ENCODE measurements at regions not wholly inside any gene's neighbourhood (a gene's known extent, or its start where the extent isn't known, plus 50 kb on each side); places are given as distances from the start of the nearest gene placed in this dataset.

DNA sequence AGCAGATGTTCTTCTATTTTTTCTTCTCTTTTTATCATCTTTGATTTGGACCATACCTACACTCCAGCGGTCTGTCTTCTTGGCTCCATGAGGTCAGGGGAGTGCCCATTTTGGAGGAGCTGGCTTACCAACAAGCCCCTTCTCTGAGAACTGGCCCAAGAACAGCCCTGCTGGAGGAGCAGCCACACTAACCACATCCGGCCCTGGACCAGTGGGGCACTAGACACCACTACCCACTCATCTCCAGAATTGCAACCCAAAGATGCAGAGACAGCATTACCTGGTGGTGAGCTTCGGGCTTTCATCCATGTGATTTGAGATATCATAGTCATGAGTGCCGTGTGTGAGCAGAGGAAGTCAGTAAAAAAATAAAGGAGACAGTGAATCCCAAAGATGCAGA lies 599.4 kb upstream of the CDH4 start:
- DNase-seq: no peak

- DNase-seq: no peak
Measured at GRCh38 chr20:60653111-60653845, 598.8 kb upstream of the CDH4 start.

DNA sequence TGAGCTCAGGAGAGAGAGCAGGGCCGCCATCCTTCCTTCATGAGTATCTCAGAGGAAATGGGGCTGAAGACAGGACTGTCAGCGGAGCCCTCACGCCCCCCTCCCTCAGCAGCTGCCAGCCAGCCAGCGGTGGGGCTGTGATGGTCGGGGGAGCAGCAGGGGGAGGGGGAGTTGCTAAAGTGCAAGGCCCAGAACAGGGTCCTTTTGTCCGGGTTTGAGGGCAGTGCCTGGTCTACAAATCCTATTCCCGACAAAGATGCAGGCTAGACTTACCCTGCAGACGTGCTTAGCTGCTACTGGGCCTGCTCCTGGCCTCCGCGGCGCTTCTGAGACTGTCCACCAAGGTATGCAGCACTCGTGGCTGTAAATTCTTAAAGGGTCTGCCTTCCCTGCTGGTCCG lies 593.4 kb upstream of the CDH4 start:
- no peak for DNase-seq

DNA sequence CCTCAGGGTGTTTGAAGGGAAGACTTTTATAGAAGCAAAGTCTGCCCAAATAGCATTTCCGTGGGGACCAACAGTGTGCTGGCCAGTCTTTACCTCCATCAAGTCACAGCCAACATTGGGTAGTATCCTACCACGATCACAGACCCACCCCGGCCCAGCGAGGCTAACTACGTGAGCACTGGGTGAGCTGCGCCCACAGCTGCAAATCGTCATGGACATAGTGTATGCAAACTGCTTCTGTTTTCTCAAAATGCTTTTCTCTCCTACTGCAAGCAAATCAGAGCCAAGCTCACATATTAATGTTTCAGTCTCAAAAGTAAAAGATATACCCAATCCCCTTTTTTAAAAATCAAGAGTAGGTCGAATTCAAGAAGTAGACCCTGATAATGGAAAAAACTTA lies 592.8 kb upstream of the CDH4 start:
- DNase-seq: no peak

DNA sequence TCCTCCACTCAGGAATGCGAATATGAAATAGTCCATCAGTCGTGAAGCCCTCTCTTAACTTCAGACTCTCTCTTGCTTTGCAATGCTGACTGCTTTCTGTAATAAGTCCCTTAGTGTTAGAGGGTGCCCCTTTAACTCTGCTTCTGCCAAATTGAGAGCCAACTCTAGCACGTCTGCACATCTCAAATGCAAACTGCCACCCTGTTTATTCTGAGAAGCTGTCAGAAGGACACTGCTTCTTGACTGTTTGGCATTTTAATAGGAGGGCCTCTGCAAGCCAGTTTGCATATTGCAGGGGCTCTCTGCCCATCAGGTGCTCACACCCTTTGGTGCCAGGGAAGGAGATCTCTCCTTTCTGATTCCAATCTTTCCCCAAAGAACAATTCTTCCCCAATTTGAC lies 589.8 kb upstream of the CDH4 start:
- DNase-seq: no peak

- DNase-seq: no peak
Measured at GRCh38 chr20:60664106-60664505, 588.0 kb upstream of the CDH4 start.

DNA sequence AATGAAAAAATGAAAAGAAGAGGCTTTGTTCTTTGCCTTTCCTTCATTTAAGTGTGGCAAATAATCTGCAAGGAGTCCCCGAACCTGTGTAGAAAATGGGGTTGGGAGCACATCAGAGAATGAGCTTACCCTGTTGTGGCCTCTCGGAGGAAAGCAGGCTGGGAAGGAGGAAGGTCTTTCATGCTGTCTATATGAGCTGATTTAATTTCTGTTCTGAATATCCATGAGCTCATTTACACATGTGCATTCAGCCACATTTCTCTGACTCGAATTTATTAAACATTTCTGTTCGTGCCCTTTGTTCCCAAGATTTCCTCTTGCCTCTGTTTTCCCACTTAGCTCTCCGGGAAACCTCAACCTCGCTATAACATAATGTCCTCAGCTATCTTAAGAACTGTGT lies 584.4 kb upstream of the CDH4 start:
- no peak for DNase-seq

- DNase-seq: no peak
Measured at GRCh38 chr20:60669211-60669610, 582.9 kb upstream of the CDH4 start.

GRCh38 chr20:60676011-60676410 lies 576.0 kb upstream of the CDH4 start:
- no peak for DNase-seq

DNA sequence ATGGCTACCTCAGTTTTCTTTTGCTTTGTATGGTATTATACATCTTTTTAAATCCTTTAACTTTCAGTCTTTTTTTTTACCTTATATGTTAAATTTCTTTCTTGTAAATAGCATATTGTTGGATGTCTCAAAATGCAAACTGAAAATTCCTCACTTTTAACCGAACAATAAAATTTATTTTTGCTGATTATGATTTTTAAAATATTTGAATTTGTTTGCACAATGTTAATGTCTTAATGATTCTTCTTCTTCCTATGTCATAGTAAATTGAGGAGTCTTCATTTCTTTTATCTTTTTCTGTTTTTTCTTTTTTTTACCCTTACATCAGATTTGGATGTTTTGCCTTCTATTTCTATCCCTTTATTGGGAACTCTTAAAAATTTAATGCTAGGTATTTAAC lies 574.2 kb upstream of the CDH4 start:
- no peak for DNase-seq

GRCh38 chr20:60680554-60680953 lies 571.5 kb upstream of the CDH4 start:
- DNase-seq: no peak

DNA sequence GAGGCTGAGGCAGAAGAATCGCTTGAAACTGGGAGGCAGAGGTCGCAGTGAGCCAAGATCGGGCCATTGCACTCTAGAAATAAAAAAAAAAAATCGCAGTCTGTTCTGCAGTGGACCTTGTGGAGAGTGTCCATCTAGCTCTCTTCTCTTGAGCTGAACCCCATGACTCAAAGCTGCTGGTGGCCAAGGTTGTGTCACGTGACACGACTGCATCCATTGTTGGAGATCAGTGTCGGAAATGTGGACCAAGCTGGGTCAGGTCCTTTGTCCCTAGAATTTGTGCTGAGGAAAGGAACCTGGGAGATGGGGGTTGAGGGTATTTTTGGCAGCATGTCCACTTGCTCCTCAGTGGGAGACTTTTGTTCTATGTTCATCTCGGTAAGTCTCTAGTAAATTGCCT lies 564.8 kb upstream of the CDH4 start:
- DNase-seq: no peak

DNA sequence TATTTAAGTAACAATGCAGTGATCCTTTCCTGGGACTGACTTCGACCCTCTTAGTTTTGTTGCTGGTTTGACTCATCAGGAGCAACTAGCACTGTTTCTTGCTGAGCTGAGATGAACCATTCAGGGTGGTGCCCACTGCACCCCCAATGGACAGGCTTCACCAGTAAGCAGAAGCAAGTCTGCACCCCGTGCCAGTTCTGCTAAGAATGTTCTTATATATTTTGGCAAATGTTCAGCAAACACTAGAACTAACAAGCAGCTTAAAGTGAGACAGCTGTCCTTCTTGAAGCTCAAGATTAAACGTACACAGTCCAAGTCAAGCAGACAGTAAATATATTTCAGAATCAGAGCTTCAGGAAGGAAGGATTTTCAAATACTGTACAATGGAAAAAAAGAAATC lies 561.3 kb upstream of the CDH4 start:
- no peak for DNase-seq

GRCh38 chr20:60691966-60692615 lies 560.0 kb upstream of the CDH4 start:
- no peak for DNase-seq

DNA sequence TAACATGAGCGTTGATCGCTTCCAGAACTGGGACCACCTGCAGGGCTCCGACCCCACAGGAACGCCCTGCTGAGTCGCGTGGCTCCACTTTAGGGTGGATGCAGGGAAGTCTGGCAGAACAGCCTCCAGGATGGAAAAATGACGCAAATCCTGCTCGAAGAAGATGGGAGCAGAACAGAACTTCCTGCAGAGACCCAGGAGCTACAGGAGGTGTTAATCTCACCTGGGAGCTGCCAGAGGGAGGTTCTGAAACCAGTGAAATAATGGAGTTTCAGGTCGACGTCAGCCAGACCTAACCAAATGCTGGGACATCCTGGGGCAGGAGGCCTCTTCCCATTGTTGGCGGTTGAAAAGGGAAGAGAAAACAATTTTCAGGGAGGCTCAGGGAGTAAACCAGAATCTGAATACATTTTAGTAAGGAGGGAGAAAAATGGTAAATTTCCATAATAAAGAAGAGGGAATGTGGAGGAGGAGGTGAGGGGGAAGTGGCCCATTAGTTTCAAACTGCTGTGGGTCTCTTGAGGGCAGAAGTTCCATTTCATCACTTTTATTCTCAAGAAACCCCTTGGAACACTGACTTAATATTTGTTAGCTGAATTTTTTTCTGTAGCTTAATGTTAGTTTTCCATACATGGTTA lies 558.4 kb upstream of the CDH4 start:
- no peak for DNase-seq

DNA sequence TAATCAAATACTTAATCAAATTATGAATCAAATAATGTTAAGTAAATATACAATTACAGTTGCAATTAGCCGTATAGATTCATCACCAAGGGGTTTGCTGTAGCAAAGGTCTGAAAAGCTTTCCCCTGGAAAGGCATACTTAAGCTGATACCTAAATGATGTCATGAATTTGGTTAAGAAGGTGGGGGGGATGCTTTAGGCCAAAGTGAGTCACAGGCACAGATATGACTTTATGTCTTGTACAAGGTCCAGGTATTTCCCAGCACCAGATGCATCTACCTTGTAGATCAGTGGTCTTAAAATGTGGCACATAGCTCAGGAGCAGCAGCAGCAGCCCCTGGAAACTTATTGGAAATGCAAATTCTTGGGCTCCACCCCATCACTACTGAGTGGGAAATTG lies 557.3 kb upstream of the CDH4 start:
- DNase-seq: no peak

- peak; percentile 63 for DNase-seq
Measured at GRCh38 chr20:60695226-60696000, 556.6 kb upstream of the CDH4 start.

GRCh38 chr20:60697252-60697651 lies 554.8 kb upstream of the CDH4 start:
- DNase-seq: no peak

DNA sequence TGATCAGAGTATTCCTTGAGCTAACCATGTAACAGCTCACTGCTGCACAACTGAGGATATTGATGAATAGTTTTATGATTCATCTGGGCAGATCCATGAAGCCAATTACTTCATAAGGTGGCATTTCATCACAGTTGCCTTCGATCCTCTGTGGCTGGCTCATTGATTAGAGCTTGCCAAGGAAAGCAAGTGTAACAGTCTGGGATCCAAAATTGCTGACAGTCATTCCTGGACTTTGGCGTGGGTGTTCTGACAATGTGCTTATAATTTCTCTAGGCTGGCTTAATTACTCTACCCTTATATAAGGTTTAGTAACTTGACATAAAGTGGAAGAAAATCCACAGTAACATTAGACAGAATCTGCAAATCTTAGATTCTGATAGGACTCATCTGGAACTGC lies 551.3 kb upstream of the CDH4 start:
- no peak for DNase-seq

DNA sequence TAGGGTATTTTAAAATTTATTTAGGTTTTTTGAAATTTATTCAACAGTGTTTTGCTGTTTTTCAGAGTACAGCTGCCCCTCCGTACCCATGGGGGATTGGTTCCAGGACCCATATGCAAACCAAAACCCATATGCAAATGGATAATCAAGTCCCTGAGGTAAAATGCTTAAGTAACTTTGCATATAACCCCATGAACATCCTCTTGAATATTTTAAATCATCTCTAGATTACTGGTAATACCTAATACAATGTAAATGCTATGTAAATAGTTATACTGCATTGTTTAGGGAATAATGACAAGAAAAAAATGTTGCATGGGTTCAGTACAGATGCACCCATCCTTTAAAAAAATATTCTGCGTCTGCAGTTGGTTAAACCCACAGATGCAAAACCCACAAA lies 547.9 kb upstream of the CDH4 start:
- DNase-seq: no peak

DNA sequence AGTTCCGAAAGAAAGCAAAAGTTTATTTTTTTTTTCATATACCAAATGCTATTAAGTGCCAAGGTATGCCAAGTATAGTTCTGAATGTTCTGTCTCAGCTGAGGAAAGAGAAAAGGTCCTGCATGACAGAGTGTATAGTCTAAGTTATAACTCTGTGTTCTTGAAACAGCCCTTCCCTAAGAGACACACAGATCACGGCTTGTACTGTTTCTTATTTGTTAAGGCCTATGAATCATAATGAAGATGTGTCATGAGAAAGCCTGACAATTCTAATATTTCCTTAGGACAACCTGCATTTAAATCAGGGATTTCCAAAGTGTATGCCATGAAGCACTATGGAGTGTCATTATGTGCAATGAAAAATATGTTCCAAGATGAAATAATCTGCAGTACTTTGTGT lies 538.7 kb upstream of the CDH4 start:
- no peak for DNase-seq

DNA sequence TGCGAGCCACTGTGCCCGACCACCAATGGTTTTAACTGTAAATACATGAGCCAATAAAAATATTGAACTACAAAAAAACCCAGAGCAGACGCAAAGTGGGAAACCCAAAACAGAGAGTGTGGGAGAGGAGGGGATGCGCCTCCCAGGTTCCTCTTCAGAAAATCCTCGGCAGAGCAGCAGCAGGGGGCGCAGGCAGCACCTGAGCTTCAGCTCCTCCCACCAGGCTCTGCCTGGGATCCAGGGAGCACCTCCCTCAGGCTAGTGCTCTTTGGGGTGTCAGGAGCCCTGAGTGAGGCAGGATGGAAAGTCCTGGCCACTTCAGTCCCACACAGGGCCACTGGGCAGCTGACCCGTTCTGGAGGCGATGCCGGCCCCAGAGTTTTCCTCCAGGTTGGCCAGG lies 536.9 kb upstream of the CDH4 start:
- DNase-seq: no peak

GRCh38 chr20:60718743-60719480 lies 533.1 kb upstream of the CDH4 start:
- DNase-seq: no peak
